GM21515 (cell line): ENCODE measurements at regions not wholly inside any gene's neighbourhood (a gene's known extent, or its start where the extent isn't known, plus 50 kb on each side); places are given as distances from the start of the nearest gene placed in this dataset.
"Not testable (repeated sequence)": the region's sequence is repeated elsewhere in the genome, so short reads cannot be mapped to it uniquely, and the experiment has no call there.

ENCODE experiments used
- ATAC-seq: cut with Tn5 transposase; IDR thresholded peaks from one replicate; pipeline ENCODE4 v1.9.1; 2021; ENCODE audit not compliant: unreplicated experiment

DNA sequence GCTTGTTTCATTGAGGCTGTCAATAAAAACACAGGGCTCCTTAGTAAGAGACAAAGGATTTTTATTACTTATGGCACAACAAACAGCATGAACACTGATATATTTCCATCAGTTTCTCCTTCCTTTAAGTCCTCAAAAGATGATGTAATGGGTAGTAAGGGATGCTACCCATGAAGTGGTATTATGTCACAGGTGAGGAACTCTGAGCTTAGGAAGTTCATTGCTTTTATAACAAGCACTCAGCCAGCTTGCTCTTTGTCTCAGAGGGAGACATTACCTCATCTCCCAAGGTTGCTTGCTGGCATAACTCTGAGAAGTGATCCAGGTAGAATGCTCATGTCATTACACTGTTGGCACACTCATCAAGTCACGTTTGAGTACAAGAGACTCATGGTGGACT is 287.0 kb upstream of the OR4E1 start:
- no peak for ATAC-seq

DNA sequence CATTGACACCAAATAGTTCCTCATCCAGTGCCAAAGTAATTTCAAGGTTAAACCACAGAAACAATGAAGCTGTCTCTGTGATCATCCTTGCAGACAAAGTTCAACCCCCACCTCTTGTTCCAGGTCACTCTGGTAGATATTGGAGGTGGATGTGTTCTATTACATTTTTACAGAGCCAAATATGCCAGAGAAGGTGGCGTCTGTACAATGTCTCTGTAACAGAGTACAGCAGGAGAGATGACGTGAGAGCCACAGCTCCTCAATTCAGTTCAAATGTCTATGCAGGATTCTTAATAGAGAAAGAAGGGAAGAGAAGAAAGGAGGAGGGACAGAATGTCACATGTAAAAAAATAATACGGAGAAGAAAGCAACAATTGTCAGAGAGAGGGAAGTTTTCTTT is 268.3 kb upstream of the OR4E1 start:
- ATAC-seq = no peak

DNA sequence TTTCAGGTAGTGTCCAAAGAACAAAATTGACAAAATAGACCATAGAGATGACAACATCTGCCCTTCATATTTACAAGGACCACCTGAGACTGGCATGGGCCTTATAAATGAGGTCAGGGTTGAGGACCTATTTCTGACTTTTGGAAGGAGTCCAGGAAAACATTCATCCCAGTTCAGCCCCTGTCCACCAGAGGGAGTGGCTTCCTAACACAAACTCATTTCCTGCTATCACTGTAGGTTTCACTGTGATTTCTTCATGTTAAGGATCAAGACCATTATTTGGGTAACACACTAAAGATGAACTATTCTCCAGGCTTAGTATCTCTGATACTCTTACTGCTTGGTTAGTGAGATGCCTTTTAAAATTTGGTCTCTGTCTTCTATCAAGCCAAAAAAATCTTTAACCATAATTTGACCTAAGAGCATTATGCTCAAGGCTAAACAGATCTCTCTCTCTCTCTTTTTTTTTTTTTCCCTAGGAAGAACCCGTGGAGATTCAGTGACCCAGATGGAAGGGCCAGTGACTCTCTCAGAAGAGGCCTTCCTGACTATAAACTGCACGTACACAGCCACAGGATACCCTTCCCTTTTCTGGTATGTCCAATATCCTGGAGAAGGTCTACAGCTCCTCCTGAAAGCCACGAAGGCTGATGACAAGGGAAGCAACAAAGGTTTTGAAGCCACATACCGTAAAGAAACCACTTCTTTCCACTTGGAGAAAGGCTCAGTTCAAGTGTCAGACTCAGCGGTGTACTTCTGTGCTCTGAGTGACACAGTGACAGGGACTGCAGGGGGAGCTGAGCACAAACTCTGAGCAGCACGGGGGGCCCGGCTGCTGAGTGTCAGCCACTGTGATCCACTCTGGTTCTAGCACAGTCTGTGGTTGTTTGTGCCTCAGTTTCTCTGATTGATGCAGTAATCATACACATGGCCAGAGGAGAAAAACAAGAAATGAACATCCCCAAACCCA is 267.6 kb upstream of the OR4E1 start:
- no peak for ATAC-seq

DNA sequence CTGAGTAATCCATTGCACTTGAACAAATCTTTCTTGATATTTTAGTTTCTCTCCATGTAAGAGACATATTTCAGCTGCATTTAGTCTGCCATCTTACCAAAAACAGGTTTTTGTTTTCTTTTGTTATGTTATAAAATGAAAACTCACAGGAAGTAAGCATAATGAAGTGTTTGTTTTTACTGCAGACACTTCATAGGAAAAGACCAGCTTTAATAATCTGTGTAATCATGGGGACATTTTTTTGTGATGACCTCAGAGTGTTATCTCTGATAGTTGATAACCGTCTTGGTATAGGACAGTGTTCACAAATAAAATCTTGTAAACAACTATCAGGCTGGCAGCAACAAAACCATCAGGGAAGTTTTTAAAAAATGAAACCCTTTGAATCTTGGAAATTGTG is 266.2 kb upstream of the OR4E1 start:
- ATAC-seq = no peak

DNA sequence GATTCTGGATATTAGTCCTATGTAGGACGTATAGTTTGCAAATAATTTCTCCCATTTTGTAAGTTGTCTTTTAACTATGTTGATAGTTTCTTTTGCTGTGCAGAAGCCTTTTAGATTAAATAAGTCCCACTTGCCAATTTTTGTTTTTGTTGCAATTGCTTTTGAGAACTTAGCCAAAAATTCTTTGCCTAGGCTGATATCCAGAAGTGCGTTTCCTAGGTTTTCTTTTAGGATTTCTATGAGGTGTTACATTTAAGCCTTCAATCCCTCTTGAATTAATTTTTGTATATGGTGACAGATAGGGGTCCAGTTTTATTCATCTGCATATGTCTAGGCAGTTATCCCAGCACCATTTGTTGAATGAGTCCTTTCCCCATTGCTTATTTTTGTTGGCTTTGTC is 264.4 kb upstream of the OR4E1 start:
- no peak for ATAC-seq

DNA sequence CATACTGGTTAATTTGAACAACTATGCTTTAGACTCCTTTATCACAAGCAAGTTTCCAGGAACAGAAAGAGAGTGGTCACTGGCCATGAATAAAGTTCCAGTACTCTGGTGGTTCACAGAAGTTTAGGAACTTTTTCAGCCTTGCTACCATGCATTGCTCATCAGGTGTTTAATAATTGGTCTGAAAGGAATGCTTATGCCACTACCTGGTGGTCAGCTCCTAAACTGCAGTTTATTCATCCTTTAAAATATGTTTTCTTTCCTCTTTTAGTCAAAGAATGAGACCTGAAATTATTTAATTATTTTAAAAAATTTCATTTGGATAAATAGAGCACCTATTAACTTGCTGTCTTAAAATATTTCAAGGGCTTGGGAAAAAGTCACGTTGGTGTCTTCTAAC is 260.1 kb upstream of the OR4E1 start:
- ATAC-seq = no peak

DNA sequence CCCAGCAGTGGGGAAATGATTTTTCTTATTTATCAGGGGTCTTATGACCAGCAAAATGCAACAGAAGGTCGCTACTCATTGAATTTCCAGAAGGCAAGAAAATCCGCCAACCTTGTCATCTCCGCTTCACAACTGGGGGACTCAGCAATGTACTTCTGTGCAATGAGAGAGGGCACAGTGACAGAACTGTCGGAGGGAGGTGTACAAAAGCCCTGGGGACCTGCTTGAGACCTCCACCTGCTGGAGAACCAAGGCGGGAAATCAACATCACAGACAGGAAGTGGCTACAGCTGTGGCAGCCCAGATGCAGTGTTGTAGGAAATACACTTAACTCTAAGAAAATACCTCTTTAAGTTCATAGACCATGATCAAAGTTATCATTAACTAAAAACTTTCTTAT is 250.9 kb upstream of the OR4E1 start:
- ATAC-seq = no peak

DNA sequence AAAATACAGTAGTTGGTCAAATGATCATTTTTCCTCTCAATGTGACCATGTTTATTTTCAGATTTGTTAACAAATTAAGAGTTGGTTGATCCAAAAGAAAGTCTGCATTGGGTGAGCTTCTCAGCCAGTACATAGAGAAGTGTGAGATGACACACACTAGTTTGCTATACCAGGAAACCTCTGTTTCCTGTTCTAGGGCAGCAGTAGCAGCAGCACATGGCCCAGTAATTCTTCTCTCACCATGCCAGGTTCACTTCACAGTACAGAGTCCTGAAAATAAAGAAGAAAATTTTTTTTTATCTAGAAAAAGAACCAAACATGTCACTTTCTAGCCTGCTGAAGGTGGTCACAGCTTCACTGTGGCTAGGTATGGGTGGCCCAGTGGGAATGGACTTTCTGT is 250.2 kb upstream of the OR4E1 start:
- no peak for ATAC-seq

DNA sequence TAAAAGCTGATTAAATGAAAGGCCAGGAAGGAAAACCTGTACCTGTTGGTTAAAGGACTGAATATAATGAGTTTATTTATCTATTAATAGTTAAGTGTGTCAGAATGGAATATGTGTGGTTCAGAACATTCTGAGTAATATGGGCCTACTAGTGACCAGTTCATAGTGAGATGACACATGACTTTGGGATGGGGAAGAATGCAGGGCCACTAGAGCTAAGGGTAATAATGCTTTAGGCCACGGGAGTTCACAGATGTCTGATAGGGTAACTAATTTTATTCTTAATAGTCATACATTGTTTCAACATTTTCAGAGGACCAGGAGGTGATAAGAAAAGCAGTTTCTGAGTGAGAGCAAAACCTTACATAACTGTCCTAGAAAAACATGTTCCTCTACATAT is 247.8 kb upstream of the OR4E1 start:
- no peak for ATAC-seq

DNA sequence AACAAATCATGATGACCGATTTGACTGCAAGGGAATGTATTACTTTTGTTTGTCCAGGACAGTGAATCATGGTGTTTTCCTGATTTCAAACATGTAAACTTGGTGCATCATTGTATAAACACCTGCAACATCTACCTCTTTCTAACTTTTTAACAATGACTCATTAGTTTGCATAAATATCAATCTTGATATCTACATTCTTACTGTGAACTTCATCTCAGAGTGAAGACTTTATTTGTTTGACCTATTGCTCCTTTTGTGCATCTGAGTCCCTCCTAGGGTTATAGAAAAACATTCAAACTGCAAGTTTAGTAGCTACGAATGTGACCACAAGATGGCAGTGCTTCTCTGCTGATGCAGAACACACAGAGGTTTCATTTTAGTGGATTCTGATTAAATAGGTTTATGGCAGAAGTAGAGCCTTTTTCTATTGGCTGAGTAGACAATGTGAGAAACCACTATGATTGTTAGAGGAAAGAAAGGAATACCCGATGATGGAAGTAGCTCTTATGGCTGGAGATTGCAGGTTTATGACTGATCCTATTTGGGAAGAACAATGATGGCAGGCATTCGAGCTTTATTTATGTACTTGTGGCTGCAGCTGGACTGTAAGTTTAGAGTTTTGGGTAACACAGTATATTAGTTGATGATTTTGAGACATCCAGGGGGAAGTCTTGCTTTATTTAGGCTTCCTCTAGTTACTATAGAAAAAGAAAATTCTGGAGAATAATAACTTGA is 244.2 kb upstream of the OR4E1 start:
- no peak for ATAC-seq

DNA sequence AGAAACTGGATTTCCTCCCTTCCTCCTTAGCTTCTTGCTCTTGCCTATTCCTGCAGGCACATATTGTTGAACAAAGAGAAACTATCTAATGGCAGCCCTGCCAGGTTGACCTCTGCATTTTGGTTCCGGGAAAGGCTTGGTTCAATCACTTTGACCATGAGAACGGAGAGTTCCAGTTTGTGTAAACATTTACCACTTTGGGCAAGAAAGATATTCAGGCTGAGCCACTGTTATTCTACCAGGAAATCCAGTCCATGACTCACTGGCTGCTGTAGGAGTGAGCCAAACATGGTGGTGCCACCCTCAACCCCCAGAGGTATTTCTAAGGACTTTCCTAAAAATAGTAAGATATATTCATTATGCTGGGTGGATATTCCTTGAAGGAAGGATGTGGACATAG is 242.2 kb upstream of the OR4E1 start:
- no peak for ATAC-seq

DNA sequence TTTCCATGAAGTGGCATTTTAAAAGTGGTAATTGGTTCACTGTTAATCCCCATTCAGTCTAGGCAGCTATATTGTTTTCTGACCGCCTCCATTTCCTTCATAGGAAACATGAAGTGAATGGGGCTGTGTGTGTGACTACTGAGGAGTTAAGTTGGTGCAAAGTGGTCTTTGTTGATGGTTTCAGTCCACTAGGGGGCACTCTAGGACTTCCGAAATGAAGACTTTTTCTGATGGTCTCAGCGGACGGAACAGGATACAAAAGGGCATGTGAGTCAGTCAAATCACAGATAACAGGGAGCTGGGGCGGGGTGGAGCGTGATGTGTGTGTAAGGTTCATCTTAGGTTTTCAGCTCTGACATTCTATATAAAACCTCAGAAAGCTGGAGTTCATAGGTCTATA is 240.1 kb upstream of the OR4E1 start:
- no peak for ATAC-seq

DNA sequence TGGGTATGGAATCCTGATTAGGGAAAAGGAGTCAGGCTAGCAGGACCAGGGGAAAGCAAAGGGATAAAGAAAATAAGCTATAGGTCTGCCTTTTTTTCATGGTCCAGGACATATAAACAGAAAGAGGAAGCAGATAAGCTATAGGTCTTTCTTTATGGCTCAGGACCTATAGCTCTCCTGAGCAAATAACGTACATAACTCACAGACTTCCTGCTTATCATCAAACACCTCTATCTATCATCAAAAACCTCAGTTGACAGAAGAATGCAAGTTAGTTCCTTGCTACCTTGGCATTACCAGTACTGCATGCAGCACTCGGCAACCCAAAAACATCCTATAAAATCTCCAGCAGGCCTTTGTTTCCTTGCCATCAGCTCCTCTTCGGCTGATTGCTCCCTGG is 238.7 kb upstream of the OR4E1 start:
- ATAC-seq = no peak

DNA sequence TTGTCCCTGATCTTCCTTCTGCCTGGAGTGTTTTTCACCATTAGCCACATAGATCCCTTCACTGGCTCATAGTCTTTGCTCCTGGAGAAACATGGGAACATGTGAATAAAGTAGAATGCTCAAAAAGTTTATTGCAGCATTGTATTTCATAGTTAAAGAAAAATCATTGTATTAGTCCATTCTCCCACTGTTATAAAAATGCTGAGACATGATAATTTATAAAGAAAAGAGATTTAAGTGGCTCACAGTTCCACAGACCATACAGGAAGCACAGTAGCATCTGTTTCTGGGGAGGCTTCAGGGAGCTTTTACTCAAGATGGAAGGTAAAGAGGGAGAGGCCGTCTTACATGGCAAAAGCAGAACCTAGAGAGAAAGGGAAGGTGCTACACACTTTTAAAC is 238.3 kb upstream of the OR4E1 start:
- ATAC-seq = no peak

DNA sequence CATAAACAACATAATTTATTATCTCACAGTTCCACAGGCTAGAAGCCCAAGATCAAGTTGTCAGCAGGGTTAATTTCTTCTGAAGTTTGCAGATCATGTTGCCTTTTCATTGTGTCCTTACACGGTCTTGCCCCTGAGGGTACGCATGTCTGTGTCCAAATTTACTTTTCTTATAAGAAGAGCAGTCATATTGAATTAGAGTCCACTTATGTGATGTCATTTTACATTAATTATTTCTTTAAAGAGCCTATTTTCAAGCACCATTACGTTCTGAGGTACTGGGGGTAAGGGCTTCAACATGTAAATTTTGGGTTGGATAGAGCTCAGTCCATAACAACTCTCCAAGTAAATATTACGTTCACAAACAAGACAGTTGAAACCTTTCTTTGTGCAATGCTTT is 236.6 kb upstream of the OR4E1 start:
- no peak for ATAC-seq

DNA sequence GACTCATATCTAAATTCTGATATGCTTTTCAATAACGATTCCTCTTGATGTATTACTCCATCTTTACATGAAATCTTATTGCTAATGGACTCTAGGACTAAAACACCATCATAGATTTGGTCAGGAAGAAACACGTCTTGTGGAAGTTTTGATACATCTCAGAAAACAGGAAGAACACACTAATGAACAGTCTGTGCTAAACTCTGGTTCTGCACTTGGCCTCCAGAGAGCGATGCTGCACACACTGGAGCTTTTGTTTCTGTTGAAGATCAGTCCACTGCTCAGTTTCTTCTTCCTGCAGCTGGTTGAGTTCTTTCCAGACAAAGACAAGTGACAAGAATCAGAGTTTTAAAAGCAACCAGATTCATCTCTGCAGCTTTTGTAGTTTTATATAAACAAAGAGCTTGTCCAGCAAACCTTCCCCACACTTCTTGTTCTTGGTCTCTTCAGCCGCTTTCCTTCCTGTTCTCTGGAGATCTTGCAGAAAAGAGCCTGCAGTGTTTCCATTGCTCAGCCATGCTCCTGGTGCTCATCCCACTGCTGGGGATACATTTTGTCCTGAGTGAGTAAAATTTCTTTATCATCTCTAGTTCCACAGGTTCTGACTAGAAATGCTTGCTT is 229.1 kb upstream of the OR4E1 start:
- ATAC-seq = no peak

DNA sequence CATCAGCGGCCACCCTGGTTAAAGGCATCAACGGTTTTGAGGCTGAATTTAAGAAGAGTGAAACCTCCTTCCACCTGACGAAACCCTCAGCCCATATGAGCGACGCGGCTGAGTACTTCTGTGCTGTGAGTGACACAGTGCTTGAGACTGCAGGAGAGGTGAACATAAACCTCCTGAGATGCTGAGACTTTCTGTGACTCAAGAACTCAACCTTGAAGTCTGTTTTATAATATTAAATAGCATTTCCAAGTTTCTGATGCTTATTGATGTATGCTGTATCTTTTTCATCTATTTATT is 221.2 kb upstream of the OR4E1 start:
- not testable (repeated sequence) for ATAC-seq

DNA sequence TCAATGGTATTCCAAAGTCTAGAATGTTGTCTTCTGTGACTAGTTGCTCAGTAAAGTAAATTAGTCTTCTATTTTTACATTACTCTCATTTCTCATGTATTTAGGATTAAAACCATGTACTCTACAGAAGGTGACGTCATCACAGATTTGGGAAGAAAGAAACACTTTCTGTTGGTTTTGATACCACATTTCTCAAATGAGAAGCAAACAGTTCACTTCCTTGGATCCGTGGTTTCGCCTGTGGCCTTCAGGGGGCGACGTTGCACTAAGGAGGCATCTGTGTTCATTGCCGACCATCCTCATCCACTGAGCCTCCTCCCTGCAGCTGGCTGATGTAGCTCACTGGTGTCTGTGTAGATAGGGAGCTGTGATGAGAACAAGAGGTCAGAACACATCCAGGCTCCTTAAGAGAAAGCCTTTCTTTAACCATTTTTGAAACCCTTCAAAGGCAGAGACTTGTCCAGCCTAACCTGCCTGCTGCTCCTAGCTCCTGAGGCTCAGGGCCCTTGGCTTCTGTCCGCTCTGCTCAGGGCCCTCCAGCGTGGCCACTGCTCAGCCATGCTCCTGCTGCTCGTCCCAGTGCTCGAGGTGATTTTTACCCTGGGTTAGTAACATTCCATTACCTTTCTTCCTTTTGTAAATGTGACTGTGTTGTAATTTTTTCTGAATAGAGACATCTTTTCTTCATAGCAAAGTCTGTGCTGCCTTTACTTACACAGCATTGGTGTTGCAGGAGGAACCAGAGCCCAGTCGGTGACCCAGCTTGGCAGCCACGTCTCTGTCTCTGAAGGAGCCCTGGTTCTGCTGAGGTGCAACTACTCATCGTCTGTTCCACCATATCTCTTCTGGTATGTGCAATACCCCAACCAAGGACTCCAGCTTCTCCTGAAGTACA is 220.6 kb upstream of the OR4E1 start:
- ATAC-seq = no peak

DNA sequence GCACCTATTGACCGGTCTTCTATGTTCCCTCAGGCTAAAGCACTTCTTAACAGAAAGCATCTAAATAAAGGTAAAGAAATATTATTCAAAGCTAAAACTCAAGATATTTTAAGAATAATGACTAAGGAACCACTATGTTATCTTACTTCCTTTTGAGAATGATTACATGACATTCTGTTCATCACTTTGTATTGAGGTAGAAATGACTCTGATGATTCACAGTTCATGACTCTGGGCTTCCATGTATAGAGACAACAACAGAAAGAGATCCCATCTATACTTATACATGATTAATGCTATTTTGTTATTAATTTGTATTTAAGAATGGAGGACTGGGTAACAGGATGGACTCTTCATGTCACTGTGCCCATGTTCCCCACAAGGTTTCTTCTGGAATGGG is 218.3 kb upstream of the OR4E1 start:
- no peak for ATAC-seq

DNA sequence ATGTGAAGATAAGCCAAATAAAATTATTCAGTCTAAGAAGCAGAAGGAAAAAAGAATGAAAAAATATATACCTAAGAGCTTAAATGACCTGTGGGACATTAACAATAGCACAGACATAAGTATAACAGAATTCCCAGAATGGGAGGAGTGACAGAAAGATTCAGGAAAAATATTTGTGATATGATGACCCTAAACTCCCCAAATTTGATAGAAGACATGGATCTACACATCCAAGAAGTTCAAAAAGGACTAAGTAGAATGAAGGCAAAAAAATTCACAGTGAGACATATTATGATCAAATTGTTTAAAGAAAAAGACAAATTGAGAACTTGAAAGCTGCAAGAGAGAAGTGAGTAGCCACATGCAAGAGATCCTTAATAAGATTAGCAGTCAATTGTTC is 211.4 kb upstream of the OR4E1 start:
- ATAC-seq = no peak

DNA sequence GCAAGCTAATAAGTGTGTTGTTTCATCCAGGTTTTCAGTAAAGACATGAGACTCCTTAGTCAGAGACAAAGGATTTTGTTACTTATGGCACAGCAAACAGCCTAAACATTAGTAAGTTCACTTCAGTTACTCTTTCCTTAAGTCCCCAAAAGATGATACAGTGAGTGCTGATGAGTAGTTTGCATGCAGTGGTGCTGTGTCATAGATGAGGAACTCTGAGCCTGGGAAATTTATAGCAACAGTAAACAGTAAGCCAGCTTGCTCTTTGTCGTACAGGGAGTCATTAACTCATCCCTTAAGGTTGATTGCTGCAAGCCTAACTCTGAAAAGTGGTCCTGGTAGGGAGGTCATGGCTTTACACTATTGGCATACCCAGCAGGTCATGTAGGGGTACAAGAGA is 208.6 kb upstream of the OR4E1 start:
- ATAC-seq = no peak
